Transverse colon (tissue), 4 donors: ENCODE measurements at regions not wholly inside any gene's neighbourhood (a gene's known extent, or its start where the extent isn't known, plus 50 kb on each side); places are given as distances from the start of the nearest gene placed in this dataset.
A peak's percentile ranks its signal among the peaks of the same experiment; 100 is the strongest.

ENCODE experiments used
- DNase-seq: peaks from one replicate; pipeline ENCODE4 v3.0.0-alpha.2; 2019
- H3K27ac ChIP-seq, 4 donors: fragments of 200-600 bp; sonication (generic); 2 replicates each; pipeline ENCODE4 v1.5.1; 2016 to 2018; ENCODE audit warnings: inconsistent platforms in 4 of 4
- H3K27me3 ChIP-seq: fragments of 200-600 bp; sonication (generic); 2 replicates; pipeline ENCODE4 v1.5.1; 2017; ENCODE audit warnings: inconsistent platforms
- H3K36me3 ChIP-seq, 4 donors: fragments of 200-600 bp; sonication (generic); 2 replicates each; pipeline ENCODE4 v1.5.1; 2017 to 2019; ENCODE audit warnings: inconsistent platforms in 4 of 4
- H3K4me1 ChIP-seq, 4 donors: fragments of 200-600 bp; sonication (generic); 2 replicates each; pipeline ENCODE4 v1.5.1; 2017 to 2020; ENCODE audit warnings: inconsistent platforms in 4 of 4
- H3K4me3 ChIP-seq, 4 donors: fragments of 200-600 bp; sonication (generic); 1 replicate in 1 of 4; 2 replicates in 3 of 4; pipeline versions ENCODE4 v1.5.1 to v1.6.1; 2017 to 2019; ENCODE audit warnings: inconsistent platforms in 4 of 4
- H3K9me3 ChIP-seq, 2 donors: fragments of 200-600 bp; sonication (generic); 2 replicates each; pipeline ENCODE4 v1.5.1; 2017 to 2019; ENCODE audit warnings: inconsistent platforms in 2 of 2
- EP300 ChIP-seq: sonication (generic); formaldehyde crosslinking; IDR thresholded peaks from one replicate; pipeline ENCODE4 v1.6.1; 2017; ENCODE audit warnings: antibody characterized with exemption, low read depth
- POLR2A ChIP-seq: fragments of 450-650 bp; IDR thresholded peaks from one replicate; pipeline ENCODE4 v1.6.1; 2016; ENCODE audit warnings: antibody characterized with exemption, mild to moderate bottlenecking, moderate library complexity
- POLR2AphosphoS5 ChIP-seq, 3 donors: sonication (generic); formaldehyde crosslinking; IDR thresholded peaks; one replicate each; pipeline ENCODE4 v1.6.1; 2016; ENCODE audit warnings: antibody characterized with exemption in 3 of 3
- WGBS, 2 donors: methylation state at CpG; one replicate each; pipeline ENCODE4 v1.1.5; 2018; ENCODE audit warnings: low coverage in 1 of 2; 5-methylcytosine and 5-hydroxymethylcytosine counted together
- in situ Hi-C, 4 donors: fragments of 200-750 bp; cut with MboI; loops; one replicate each; pipeline versions ENCODE4 v1.15.0 to v1.15.1; 2017; ENCODE audit warnings: low sequenced_read_pairs in 3 of 4, low pct_ligation_motif_present in 1 of 4, low pct_unique_long_range_greater_than_20kb in 1 of 4
- intact Hi-C: fragments of 100-400 bp; cut with DNase I; formaldehyde crosslinking; loops from one replicate; pipeline ENCODE4 v1.15.1; 2023; ENCODE audit warnings: low total_unique reads
- TF ChIP-seq, protein P1 (sequence below), 5 experiments: fragments of 200-600 bp in 3 of 5; fragments of 450-650 bp in 2 of 5; sonication (generic) in 3 of 5; IDR thresholded peaks; 1 replicate in 2 of 5; 2 replicates in 3 of 5; pipeline ENCODE4 v1.5.1; 2016 to 2017; ENCODE audit warnings: antibody characterized with exemption in 5 of 5, inconsistent platforms in 3 of 5, mild to moderate bottlenecking in 2 of 5, moderate library complexity in 1 of 5

DNA sequence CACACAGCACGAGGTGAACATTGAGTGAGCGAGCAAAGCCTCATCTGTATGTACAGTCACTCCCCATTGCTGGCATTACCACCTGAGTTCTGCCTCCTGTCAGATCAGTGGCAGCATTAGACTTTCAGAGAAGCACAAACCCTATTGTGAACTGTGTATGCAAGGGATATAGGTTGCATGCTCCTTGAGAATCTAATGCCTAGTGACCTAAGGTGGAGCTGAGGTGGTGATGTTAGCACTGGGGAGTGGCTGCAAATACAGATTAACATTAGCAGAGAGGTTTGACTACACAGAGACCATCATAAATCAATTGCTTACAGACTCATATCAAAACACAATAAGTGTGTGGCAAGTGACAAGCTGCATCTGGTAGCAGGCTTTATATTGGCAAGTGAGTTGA is 262.5 kb upstream of the ANO5 start:
- Histone ChIP-seq H3K4me1 (no peaks in the 10 kb centered on the region), H3K9me3 (no peaks in the 10 kb centered on the region), H3K36me3 (no peaks in the 10 kb centered on the region), H3K27me3 (no peaks in the 10 kb centered on the region), H3K27ac (no peak overlapping the region), H3K4me3 (no peak overlapping the region)
- TF ChIP-seq, protein P1, sequence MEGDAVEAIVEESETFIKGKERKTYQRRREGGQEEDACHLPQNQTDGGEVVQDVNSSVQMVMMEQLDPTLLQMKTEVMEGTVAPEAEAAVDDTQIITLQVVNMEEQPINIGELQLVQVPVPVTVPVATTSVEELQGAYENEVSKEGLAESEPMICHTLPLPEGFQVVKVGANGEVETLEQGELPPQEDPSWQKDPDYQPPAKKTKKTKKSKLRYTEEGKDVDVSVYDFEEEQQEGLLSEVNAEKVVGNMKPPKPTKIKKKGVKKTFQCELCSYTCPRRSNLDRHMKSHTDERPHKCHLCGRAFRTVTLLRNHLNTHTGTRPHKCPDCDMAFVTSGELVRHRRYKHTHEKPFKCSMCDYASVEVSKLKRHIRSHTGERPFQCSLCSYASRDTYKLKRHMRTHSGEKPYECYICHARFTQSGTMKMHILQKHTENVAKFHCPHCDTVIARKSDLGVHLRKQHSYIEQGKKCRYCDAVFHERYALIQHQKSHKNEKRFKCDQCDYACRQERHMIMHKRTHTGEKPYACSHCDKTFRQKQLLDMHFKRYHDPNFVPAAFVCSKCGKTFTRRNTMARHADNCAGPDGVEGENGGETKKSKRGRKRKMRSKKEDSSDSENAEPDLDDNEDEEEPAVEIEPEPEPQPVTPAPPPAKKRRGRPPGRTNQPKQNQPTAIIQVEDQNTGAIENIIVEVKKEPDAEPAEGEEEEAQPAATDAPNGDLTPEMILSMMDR (IDR thresholded peaks at IDR 0.05), result no peak
- TF ChIP-seq POLR2A, result no peak
- TF ChIP-seq POLR2AphosphoS5 (IDR thresholded peaks at IDR 0.05), result no peak
- no peak for TF ChIP-seq EP300
- intact Hi-C loops, result no loop called here
- in situ Hi-C loops, result no loop called here
- DNase-seq, result no peak
- 65% methylated on average over 2 of the region's 2 CpGs; no CpG with 5 or more reads in 1 of the 2 donors for WGBS, 2 donors

GRCh38 chr11:21931436-21932101 is 261.3 kb upstream of the ANO5 start:
- intact Hi-C loops (no loop called here), in situ Hi-C loops (no loop called here)
- DNase-seq, result no peak
- H3K27me3 ChIP-seq, result no peaks in the 10 kb centered on the region
- H3K36me3 ChIP-seq, result no peaks in the 10 kb centered on the region
- H3K9me3 ChIP-seq, result no peaks in the 10 kb centered on the region
- 84 to 91% methylated on average over 8 to 11 of the region's 11 CpGs for WGBS, 2 donors
- H3K4me1 ChIP-seq, result no peaks in the 10 kb centered on the region
- no peak overlapping the region for H3K27ac ChIP-seq
- TF ChIP-seq POLR2A (no peak), POLR2AphosphoS5 (IDR thresholded peaks at IDR 0.05) (no peak), EP300 (no peak)
- TF ChIP-seq, protein P1 (IDR thresholded peaks at IDR 0.05), result no peak
- H3K4me3 ChIP-seq, result no peak overlapping the region

- intact Hi-C loops (no loop called here), in situ Hi-C loops (no loop called here)
- no peaks in the 10 kb centered on the region for H3K36me3 ChIP-seq
- H3K27me3 ChIP-seq, result no peaks in the 10 kb centered on the region
- H3K4me3 ChIP-seq, result no peak overlapping the region
- WGBS, 2 donors, result 43 to 48% methylated on average over 1 of the region's 1 CpG
- H3K9me3 ChIP-seq, result no peaks in the 10 kb centered on the region
- H3K27ac ChIP-seq, result no peak overlapping the region
- TF ChIP-seq POLR2AphosphoS5 (IDR thresholded peaks at IDR 0.05), result no peak
- TF ChIP-seq, protein P1 (IDR thresholded peaks at IDR 0.05), result peak in 1 of 5 experiments; percentile 16
- no peak for DNase-seq
- no peaks in the 10 kb centered on the region for H3K4me1 ChIP-seq
Measured at GRCh38 chr11:21933095-21933494, 259.8 kb upstream of the ANO5 start.

DNA sequence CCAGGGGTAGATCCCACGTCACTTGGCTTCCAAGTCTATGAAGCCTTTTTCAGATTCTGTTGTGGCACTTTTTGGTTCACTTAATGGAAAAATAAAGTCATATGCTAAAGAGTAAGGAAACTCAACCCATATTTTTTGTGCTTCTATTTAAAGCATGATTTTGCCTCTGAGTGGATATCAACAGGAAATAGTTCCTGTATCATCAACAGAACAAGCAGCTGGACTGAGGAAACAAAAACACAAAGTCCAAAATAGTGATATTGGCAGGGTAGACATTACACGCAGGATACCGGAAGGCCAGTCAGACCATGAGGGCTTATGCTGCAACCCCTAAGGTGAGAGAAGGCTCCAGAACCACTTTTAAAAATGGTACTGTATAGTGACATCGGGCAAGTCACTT is 248.3 kb upstream of the ANO5 start:
- DNase-seq, result no peak
- in situ Hi-C loops, result no loop called here
- TF ChIP-seq, protein P1 (IDR thresholded peaks at IDR 0.05), result no peak
- no peak for TF ChIP-seq POLR2AphosphoS5 (IDR thresholded peaks at IDR 0.05)
- no peak for TF ChIP-seq POLR2A
- TF ChIP-seq EP300, result no peak
- WGBS, 2 donors, result 68 to 74% methylated on average over 4 of the region's 4 CpGs
- Histone ChIP-seq H3K4me1 (no peaks in the 10 kb centered on the region), H3K27ac (no peak overlapping the region), H3K27me3 (no peaks in the 10 kb centered on the region), H3K36me3 (no peaks in the 10 kb centered on the region), H3K9me3 (no peaks in the 10 kb centered on the region), H3K4me3 (no peak overlapping the region)
- intact Hi-C loops, result no loop called here
